HG03064 (cell line): ENCODE measurements at regions not wholly inside any gene's neighbourhood (a gene's known extent, or its start where the extent isn't known, plus 50 kb on each side); places are given as distances from the start of the nearest gene placed in this dataset.
"Not testable (repeated sequence)": the region's sequence is repeated elsewhere in the genome, so short reads cannot be mapped to it uniquely, and the experiment has no call there.

Experiments used
- ATAC-seq: cut with Tn5 transposase; IDR thresholded peaks from one replicate; pipeline ENCODE4 v1.9.1; 2021; ENCODE audit warnings: low read depth; ENCODE audit not compliant: unreplicated experiment

- no peak for ATAC-seq
Measured at GRCh38 chr3:174441588-174442301, 417.4 kb upstream of the NAALADL2 start.

GRCh38 chr3:174442302-174442682 lies 416.8 kb upstream of the NAALADL2 start:
- ATAC-seq = no peak

- ATAC-seq = no peak
Measured at GRCh38 chr3:174444391-174444790, 414.7 kb upstream of the NAALADL2 start.

GRCh38 chr3:174457758-174458157 lies 401.4 kb upstream of the NAALADL2 start:
- no peak for ATAC-seq

GRCh38 chr3:174460831-174461230 lies 398.3 kb upstream of the NAALADL2 start:
- no peak for ATAC-seq

GRCh38 chr3:174462916-174463315 lies 396.2 kb upstream of the NAALADL2 start:
- no peak for ATAC-seq

- no peak for ATAC-seq
Measured at GRCh38 chr3:174465177-174465576, 394.0 kb upstream of the NAALADL2 start.

GRCh38 chr3:174466471-174467054 lies 392.6 kb upstream of the NAALADL2 start:
- no peak for ATAC-seq

- ATAC-seq = no peak
Measured at GRCh38 chr3:174477491-174477890, 381.6 kb upstream of the NAALADL2 start.

- no peak for ATAC-seq
Measured at GRCh38 chr3:174480767-174481166, 378.4 kb upstream of the NAALADL2 start.

- no peak for ATAC-seq
Measured at GRCh38 chr3:174482541-174482940, 376.6 kb upstream of the NAALADL2 start.

- ATAC-seq = no peak
Measured at GRCh38 chr3:174483254-174483653, 375.9 kb upstream of the NAALADL2 start.

- ATAC-seq = not testable (repeated sequence)
Measured at GRCh38 chr3:174483856-174484255, 375.3 kb upstream of the NAALADL2 start.

- ATAC-seq = no peak
Measured at GRCh38 chr3:174488527-174488926, 370.6 kb upstream of the NAALADL2 start.

- ATAC-seq = no peak
Measured at GRCh38 chr3:174495311-174495710, 363.8 kb upstream of the NAALADL2 start.

GRCh38 chr3:174495928-174496327 lies 363.2 kb upstream of the NAALADL2 start:
- ATAC-seq = no peak

GRCh38 chr3:174498638-174499037 lies 360.5 kb upstream of the NAALADL2 start:
- no peak for ATAC-seq

GRCh38 chr3:174505266-174505665 lies 353.9 kb upstream of the NAALADL2 start:
- no peak for ATAC-seq

- no peak for ATAC-seq
Measured at GRCh38 chr3:174524203-174524602, 334.9 kb upstream of the NAALADL2 start.

GRCh38 chr3:174529298-174529697 lies 329.8 kb upstream of the NAALADL2 start:
- no peak for ATAC-seq

- ATAC-seq = no peak
Measured at GRCh38 chr3:174531262-174531982, 327.7 kb upstream of the NAALADL2 start.

GRCh38 chr3:174532216-174532615 lies 326.9 kb upstream of the NAALADL2 start:
- no peak for ATAC-seq
